Fibroblast of skin of back (primary cell): ENCODE measurements at regions not wholly inside any gene's neighbourhood (a gene's known extent, or its start where the extent isn't known, plus 50 kb on each side); places are given as distances from the start of the nearest gene placed in this dataset.

Experiments
- DNase-seq: peaks from one replicate; pipeline ENCODE4 v3.0.0-alpha.2; 2013

- no peak for DNase-seq
Observed at GRCh38 chr21:27086630-27087029, 119.7 kb upstream of the ADAMTS5 start.

GRCh38 chr21:27086186-27086585, 119.3 kb upstream of the ADAMTS5 start:
- DNase-seq: no peak

- no peak for DNase-seq
Observed at GRCh38 chr21:27085387-27085786, 118.5 kb upstream of the ADAMTS5 start.

GRCh38 chr21:27083144-27083543, 116.3 kb upstream of the ADAMTS5 start:
- no peak for DNase-seq

- no peak for DNase-seq
Observed at GRCh38 chr21:27082431-27083010, 115.6 kb upstream of the ADAMTS5 start.

- DNase-seq: no peak
Observed at GRCh38 chr21:27079636-27080240, 112.8 kb upstream of the ADAMTS5 start.

- DNase-seq: no peak
Observed at GRCh38 chr21:27078915-27079314, 112.0 kb upstream of the ADAMTS5 start.

GRCh38 chr21:27077501-27077900, 110.6 kb upstream of the ADAMTS5 start:
- no peak for DNase-seq

- DNase-seq: peak; percentile 24
Observed at GRCh38 chr21:27076025-27076424, 109.1 kb upstream of the ADAMTS5 start.

GRCh38 chr21:27070861-27071670, 104.2 kb upstream of the ADAMTS5 start:
- no peak for DNase-seq

GRCh38 chr21:27068811-27069210, 101.9 kb upstream of the ADAMTS5 start:
- DNase-seq: no peak

GRCh38 chr21:27067226-27067625, 100.3 kb upstream of the ADAMTS5 start:
- DNase-seq: no peak

- DNase-seq: no peak
Observed at GRCh38 chr21:27062443-27062842, 95.6 kb upstream of the ADAMTS5 start.

GRCh38 chr21:27061770-27062169, 94.9 kb upstream of the ADAMTS5 start:
- DNase-seq: no peak

- peak; percentile 49 for DNase-seq
Observed at GRCh38 chr21:27060190-27060589, 93.3 kb upstream of the ADAMTS5 start.

- peak; percentile 70 for DNase-seq
Observed at GRCh38 chr21:27058673-27059605, 92.1 kb upstream of the ADAMTS5 start.

GRCh38 chr21:27057997-27058396, 91.1 kb upstream of the ADAMTS5 start:
- DNase-seq: no peak

- peak; percentile 71 for DNase-seq
Observed at GRCh38 chr21:27047658-27048314, 80.9 kb upstream of the ADAMTS5 start.

GRCh38 chr21:27047283-27047657, 80.4 kb upstream of the ADAMTS5 start:
- no peak for DNase-seq

- DNase-seq: no peak
Observed at GRCh38 chr21:27045281-27045985, 78.5 kb upstream of the ADAMTS5 start.

- DNase-seq: no peak
Observed at GRCh38 chr21:27043377-27043776, 76.5 kb upstream of the ADAMTS5 start.
